Glomerular endothelial cell (primary cell): ENCODE measurements at regions not wholly inside any gene's neighbourhood (a gene's known extent, or its start where the extent isn't known, plus 50 kb on each side); places are given as distances from the start of the nearest gene placed in this dataset.
"Not testable (repeated sequence)": the region's sequence is repeated elsewhere in the genome, so short reads cannot be mapped to it uniquely, and the experiment has no call there.

Experiments
- DNase-seq: peaks from one replicate; pipeline ENCODE4 v3.0.0-alpha.2; 2011; ENCODE audit warnings: low read depth, low spot score; ENCODE audit errors: extremely low read depth

DNA sequence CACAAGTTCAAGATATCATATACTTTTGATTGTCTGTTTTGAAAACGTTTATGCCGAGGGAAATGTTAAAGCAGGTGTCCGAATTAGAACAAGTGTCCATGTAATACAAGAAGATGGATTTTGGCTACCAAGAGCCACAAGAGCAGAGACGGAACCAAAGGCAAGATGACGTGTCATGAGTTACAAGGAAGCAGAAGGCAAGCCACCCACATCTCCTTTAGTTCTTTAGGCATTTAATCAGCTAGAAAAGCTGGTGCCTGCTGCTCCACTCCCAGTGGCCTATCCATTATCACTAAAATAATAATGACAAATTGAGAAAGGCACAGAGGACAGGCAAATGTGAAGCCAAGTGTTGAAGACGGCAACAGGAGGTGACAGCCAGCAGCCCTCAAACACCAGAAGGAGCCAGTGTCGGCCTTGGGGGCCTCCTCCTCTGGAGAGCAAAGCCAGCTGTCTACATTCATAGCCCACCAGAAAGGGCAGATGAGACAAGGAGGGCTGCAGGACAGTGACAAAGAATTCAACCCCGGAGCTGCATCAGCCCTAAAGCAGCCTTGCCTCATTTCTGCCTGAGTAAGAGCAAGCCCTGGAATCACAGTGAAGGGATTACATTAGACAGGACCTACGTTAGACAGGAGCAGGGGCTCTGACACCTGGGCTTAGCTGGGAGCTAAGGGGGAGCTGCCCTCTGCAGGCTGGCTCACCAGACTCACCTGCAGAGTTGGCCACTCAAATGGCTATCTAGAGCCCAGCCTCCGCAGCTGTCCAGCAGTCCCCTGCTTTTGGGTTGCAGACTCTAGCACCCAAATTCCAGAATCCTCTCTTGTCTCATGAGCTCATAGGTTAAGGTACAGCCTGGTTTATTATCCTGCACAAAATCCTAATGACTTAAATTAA is 569.9 kb downstream of the UQCRFS1 start:
- DNase-seq, result no peak

DNA sequence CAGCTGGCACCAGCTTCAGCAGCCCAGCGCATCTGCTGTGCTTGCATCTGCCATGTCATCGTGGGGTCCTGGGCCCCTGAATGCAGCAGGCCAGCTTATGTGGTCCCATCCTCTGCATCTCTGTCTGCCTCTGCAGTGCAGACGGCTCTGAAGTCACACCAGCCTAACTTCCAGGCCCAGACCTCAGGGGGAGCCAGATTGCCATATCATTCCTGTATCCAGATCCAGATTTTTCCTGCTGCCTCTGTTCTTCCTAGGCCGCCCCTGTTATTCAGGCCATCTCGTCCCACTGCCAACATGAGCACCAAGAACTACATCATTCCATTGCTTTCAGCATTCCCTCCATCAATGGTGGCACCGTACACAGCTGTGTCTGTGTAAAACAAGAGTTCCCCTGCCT is 571.6 kb downstream of the UQCRFS1 start:
- no peak for DNase-seq

DNA sequence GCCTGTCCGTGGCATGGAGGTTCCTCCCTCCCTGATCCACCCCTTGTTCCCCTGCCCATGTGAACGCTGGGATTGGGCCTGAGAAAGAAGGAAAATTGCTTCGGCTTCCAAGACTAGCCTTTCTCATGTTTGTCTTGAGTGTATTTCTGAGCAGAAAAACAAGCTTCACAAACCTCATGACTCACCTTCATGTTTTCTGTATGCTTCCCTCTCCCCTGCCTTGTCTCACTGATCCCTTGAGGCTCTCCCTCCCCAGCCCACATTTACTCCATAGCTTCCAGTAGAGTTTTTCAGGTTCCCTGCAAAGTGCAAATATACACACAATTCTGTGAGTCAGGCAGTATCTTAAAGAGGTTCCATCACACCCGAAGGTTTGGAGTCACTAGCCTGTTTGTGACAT is 572.4 kb downstream of the UQCRFS1 start:
- no peak for DNase-seq

DNA sequence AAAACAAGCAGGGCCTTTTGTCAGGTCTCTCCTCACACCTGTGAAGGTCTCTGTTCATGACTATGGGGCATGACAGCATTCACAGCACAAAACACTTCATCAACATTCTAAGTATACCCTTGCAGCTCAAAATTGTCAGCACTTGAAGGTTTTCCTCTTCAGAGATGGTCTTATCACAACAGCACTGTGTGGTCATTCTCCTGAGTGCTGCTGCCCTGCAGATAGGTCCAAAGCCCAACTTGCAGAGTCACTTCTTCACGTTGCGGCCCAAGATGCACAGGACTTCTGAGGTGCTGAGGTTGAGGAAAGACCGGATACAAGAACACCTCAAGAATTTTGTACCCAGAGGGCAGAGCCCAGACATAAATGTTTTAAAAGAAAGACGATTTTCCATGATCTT is 574.5 kb downstream of the UQCRFS1 start:
- DNase-seq, result no peak

DNA sequence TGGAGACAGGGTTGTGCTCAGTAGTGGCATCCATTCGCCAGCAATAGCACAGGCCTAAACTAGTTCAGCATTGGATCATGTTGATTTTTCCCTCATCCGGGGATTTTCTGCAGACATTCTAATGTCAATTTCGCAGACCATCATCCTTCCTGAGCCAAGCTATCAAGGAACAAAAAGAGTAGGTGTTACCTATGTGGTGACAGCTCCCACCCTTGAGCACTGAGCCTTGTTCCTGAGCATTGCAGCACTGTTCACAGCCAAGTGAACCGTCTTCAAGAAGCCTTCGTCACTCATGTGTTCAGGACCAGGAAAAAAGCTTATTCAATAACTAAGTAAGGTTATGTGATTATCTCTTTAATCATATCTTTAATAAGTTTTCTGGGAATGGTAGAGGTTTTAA is 576.2 kb downstream of the UQCRFS1 start:
- DNase-seq, result no peak

DNA sequence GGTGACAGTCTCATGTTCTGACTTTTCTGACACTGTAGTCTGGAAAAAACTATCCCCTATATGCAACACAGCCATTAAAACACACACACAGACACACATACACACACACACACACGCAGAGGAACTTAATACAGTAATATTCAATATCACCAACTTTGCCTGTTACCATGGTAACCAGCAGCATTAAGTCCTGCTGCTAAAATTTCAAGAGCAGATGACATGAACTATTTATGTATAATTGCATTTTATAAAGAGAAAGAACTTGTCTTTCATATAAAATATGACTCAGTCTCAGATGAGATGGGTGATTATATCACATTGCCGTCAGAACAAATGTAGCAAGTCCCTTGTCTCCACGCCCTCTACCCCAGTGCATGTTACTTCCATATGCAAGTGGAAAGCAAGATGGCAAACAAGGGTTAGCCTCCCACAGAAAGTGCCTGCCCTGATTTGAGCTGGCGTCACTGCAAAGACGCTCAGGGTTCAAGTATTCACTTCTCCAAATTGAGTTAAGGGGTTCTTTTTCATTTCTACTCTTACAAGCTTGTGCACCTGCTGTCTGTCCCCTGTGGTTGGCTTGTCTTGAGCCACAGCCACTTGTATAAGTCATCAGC is 576.8 kb downstream of the UQCRFS1 start:
- no peak for DNase-seq

DNA sequence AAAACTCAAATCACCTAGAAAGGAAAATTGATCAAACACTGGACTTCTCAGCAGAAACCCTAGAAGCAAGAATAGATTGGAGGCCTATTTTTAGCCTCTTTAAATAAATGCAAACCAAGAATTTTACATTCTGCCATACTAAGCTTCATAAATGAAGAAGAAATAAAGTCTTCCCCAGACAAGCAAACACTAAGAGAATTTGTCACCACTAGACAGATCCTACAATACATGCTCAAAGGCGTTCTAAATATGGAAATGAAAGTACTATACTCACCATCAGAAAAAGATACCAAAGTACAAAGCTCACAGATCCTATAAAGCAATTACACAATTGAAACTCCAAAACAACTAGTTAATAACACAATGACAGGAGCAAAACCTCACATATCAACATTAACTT is 578.1 kb downstream of the UQCRFS1 start:
- no peak for DNase-seq

DNA sequence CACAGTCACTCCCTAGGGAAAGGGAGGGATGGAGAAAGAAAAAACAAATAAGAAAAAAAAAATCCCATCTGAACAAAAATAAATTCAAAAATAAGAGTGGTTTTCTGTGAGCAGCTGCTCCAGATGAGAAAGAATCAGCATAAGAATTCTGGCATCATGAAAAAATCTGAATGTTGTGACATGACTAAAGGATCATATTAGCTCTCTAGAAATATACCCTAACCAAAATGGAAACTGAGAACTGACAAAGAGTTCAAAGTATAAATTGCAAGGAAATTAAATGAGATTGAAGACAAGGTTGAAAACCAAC is 579.0 kb downstream of the UQCRFS1 start:
- no peak for DNase-seq

DNA sequence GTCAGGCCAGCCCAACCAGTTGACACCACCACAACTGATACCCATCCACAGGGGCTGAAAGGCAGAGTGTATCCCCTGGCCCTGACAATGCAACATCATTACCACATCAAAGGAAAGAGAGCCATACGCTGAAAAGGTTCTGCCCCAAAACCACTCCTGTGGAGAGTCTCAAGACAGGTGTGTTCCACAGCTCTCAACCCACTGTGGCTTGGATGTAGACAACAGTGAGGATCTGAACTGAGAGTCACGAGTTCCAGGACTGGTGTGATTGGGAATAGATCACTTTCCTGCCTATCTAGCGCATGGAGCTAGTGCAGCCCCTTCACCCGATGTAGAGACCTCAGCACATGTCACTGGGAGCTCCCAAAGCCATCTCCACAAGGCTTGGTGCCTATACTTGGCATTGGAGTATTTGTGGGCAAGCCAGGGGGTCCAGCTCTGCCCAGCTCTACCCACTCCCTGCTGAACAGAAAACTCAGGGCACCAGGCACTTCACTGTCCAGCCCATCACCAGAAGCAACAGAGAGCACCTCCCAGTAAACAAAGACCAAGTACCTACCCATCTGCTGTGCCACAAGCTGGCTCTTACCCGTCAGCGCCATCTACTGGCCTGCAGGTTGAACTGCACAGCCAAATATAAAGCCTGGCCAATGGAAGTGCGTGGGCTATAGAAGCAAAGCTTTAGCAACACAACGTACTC is 579.5 kb downstream of the UQCRFS1 start:
- DNase-seq, result no peak

DNA sequence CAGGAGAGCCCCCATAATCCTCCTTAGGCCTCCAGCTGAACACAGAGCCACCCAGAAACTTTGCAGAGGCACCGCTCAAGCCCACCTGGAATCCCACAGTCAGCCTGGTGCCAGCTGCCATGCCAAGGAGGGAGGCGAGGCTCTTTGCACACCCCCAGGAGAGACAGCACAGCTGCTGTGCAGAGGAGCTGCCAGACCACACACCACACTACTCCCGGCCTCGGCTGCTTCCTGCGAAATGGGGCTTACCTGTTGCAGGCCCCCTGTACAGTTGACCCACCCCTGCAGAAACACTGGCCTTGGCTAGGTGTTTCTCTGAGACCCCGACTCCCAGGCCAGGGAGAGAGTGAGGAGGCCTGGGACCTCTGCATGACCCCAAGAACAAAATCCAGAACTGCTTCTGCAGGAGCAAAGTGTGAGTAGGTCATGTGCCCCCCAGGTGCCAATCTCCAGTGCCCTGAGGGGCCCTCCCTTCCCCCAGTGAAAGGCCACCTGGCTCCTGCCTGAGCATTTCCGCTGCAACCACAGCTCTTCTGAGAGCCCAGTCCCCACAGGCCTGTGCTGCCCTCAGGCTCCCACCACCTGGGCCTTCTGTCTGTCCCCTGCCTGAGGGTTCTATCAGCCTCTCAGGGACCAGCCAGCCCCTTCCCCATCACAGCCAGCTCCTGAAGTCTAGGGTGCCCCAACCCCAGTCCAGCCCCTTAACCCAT is 580.4 kb downstream of the UQCRFS1 start:
- DNase-seq, result no peak

DNA sequence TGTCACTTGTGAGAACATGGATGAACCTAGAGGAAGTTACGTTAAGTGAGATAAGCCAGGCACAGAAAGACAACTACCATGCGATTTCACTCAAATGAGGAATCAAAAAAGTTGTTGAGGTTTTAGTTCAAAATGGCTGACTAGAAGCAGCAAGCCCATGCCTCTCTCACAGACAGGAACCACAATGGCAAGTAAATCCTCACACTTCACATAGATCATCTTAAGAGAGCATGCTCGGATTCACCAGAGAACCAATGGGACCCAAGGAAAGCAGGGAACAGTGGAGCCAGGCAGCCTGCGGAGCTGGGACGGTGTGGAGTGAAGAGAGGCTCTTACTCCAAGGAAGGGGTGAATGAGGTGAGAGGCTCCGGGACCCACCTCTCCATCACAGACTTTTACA is 581.0 kb downstream of the UQCRFS1 start:
- DNase-seq, result no peak

DNA sequence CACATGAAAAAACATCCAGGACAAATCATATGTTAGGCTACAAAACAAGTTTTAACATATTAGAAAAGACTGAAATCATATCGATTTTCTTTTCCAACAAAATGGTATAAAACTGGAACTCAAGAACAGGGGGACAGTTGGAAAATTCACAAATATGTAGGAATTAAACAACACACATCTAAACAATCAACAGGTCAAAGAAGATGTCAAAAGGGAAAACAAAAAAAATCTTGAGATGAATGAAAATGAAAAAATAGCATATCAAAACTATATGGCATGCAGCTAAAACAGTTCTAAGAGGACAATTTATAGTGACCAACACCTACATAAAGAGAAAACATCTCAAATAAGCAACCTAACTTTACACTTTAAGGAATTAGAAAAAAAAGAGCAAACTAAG is 585.3 kb downstream of the UQCRFS1 start:
- no peak for DNase-seq

DNA sequence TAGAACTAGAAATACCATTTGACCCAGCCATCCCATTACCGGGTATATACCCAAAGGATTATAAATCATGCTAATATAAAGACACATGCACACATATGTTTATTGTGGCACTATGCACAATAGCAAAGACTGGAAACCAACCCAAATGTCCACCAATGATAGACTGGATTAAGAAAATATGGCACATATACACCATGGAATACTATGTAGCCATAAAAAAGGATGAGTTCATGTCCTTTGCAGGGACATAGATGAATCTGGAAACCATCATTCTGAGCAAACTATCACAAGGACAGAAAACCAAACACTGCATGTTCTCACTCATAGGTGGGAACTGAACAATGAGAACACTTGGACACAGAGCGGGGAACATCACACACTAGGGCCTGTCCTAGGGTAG is 586.5 kb downstream of the UQCRFS1 start:
- DNase-seq, result not testable (repeated sequence)

DNA sequence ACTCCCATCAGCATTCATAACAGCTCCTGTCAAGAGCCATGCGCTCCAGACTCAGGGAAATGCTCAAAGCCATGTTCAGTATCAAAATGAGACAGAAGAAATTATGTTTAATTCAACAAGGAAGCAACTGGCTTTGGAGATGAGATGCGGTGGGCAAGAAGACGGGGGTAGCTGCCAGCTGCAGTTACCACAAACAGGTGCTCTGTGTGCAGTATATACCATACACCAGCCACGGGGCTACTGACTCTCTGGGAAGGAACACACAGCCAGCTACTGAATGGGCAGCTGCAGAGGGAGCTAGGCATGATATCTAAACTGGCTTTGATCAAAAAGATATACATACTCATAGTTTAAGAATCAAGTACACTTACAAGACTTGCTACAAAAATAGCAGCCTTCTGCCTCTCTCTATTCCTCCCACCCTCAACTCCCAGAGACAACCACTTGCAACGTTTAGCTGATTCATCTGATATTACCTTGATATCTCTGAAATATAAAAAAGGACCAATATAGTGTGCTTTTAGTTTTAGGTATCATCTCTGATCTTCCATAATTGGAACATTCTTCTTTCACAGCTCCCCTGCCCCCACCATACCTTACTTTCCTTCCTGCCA is 593.0 kb downstream of the UQCRFS1 start:
- no peak for DNase-seq

DNA sequence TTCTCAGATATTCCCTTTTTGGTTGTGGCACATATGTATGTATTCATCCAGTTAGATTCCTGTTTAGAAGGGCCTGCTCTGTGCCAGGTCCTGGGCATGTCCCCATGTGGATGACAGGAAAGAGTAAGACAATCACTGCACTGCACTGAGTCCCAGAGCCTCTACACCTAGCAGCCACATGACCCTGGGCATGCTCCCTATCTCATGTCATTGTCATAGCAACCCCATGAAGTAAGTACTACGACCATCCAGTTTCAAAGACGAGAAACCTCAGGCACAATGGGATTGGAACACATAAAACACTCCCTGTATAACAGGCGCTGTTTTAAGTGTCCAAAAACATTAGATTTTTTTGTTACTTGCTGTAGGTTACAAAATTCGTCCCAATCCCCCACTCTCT is 594.4 kb downstream of the UQCRFS1 start:
- DNase-seq, result no peak

DNA sequence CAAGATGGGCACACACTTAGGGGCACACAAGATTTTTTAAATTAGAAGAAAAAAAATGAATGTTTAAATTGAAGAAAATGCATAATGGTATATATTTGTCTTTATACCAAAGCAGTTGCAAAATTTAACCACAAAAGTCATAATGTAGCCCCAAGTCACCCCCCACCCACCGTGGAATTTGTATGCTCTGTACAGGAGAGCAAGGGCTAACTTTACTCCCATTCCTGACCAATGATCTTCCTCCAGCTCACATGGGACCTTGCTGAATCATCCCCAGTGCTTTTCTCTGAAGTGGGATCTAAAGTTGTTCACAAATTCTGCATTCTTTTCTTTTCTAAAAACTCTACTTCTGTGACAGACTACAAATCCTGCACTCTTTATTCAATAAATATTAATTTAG is 597.0 kb downstream of the UQCRFS1 start:
- no peak for DNase-seq

DNA sequence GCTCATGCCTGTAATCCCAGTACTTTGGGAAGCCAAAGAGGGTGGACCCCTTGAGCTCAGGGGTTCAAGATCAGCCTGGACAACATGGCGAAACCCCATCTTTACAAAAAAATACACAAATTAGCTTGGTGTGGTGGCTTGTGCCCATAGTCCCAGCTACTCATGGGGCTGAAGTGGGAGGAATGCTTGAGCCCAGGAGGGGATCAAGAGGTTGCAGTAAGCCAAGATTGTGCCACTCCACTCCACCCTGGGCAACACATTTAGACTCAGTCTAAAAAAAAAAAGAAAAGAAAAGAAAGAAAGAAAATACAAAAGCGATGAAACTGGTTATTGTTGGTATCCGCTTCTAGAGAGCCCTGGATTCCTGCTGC is 597.4 kb downstream of the UQCRFS1 start:
- DNase-seq, result no peak

DNA sequence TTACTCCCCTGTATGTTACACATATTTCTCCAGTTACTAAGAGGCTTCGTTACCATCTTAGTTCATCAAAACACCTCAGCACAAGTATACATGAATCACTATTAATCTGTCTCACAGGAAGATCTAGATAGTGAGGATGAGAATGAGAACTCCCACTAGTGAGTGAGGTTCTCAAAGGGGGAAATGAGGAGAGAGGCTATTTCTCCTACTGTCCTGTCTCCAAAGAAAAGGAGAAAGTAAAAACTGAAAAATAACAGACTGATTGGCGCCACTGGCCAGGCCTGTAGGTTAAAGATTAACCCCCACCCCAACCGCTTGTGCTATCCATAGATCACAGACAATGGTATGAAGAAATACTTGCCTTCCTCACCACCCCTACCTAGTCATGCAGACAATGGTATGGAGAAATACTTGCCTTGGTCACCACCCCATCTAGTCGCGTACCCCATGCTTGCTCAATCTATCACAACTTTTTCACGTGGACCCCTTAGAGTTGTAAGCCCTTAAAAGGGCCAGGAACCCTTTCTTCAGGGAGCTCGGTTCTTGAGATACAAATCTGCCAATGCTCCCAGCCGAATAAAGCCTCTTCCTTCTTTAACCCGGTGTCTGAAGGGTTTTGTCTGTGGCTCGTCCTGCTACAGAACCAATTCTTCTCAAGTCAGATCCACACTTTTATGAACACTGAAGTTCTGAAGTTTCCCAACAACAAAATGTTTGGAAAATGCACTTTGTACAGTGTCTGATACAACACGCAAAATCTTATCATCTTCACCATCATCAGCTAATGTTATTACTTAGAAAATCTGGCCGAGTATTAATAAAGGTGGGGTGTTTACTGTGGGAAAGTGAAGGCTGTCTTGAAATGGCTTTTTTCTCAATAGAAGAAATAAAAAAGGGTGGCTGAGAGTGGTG is 598.1 kb downstream of the UQCRFS1 start:
- DNase-seq, result no peak

DNA sequence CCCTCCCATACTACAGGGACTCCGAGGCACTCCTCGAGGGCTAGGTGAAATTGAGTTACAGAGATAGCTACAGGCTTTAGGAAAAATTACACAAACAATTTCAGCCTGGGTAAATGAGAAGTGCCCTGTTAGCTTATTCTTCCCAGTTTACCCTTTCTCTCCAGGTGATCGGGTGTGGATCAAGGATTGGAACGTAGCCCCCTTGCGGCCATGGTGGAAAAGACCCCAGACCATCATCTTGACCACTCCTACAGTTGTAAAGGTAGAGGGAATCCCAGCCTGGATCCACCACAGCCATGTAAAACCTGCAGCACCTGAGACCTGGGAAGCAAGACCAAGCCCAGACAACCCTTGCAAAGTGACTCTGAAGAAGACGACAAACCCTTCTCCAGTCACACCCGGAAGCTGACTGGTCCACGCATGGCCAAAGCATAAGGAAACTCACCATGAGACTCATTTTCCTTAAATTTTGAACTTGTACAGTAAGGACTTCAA is 600.6 kb downstream of the UQCRFS1 start:
- no peak for DNase-seq
